Thyroid gland (tissue), 4 donors: ENCODE measurements at regions not wholly inside any gene's neighbourhood (a gene's known extent, or its start where the extent isn't known, plus 50 kb on each side); places are given as distances from the start of the nearest gene placed in this dataset.

Source experiments
- CTCF ChIP-seq, 6 experiments: fragments of 200-600 bp in 3 of 6; fragments of 450-650 bp in 3 of 6; sonication (generic) in 3 of 6; IDR thresholded peaks; one replicate each; pipeline ENCODE4 v1.5.1; 2016 to 2019; ENCODE audit warnings: antibody characterized with exemption in 6 of 6, mild to moderate bottlenecking in 2 of 6, inconsistent platforms in 1 of 6, moderate library complexity in 1 of 6
- POLR2A ChIP-seq, 2 donors: fragments of 450-650 bp; IDR thresholded peaks; one replicate each; pipeline ENCODE4 v1.6.1; 2017; ENCODE audit warnings: antibody characterized with exemption in 2 of 2, mild to moderate bottlenecking in 2 of 2, moderate library complexity in 1 of 2

- TF ChIP-seq CTCF (IDR thresholded peaks at IDR 0.05) (no peak), POLR2A (IDR thresholded peaks at IDR 0.05) (no peak)
Observed at GRCh38 chr20:4086771-4087687, 61.6 kb upstream of the SMOX start.
